DMS153 (cell line): ENCODE measurements at regions not wholly inside any gene's neighbourhood (a gene's known extent, or its start where the extent isn't known, plus 50 kb on each side); places are given as distances from the start of the nearest gene placed in this dataset.
A peak's percentile ranks its signal among the peaks of the same experiment; 100 is the strongest.

ENCODE experiments used
- DNase-seq: peaks from one replicate; lab custom pipeline; 2025; lab: John Stamatoyannopoulos, UW

- DNase-seq = no peak
Measured at GRCh38 chr11:79783833-79784232, 343.0 kb upstream of the TENM4 start.

GRCh38 chr11:79768343-79768742 lies 327.5 kb upstream of the TENM4 start:
- DNase-seq = no peak

DNA sequence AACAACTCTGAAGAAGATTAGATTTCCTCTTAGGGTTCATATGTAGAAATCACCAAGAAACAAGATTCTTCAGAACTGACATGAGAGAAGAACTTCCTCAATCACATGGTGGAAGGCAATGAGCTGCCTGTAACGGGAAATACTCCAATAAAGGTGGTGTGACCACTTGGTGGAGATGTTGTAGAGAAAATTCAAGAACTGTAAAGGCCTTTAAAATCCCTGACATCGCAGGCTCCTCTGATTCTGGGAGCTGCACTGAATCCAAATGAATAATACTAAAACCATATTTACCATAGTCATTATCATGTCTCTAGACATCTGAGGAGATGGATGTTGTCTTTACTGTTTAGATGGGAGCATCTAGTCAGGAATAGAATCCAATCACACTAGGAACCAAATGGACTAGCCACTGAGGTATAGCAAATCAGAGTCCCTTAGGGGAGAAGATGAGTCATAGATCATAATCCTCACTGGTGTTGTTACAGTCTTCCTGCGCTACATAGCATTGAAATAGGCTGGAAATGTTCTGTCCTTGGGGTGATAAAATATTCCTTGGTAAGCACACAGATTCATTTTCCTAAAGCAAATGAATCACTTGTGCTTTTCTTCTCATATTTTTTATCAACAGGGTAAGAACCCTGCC lies 321.6 kb upstream of the TENM4 start:
- no peak for DNase-seq

DNA sequence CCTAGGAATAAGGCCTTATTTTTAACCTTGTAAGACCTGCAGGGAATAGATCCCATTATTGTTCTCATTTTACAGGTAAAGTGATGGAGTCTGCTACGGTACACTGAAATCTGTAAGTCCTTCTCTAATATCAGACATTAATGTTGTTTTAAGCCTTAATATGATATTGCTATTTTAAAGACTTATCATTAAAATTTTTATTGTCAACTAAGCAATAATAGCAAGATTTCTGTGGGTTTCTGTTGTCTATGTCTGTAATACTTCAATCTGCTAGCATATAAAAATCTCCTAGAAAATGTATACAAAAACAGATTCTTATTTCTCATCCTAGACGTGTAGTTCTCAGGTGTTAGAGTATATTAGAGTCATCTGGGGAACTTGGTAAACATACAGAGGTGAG lies 317.5 kb upstream of the TENM4 start:
- DNase-seq = no peak

DNA sequence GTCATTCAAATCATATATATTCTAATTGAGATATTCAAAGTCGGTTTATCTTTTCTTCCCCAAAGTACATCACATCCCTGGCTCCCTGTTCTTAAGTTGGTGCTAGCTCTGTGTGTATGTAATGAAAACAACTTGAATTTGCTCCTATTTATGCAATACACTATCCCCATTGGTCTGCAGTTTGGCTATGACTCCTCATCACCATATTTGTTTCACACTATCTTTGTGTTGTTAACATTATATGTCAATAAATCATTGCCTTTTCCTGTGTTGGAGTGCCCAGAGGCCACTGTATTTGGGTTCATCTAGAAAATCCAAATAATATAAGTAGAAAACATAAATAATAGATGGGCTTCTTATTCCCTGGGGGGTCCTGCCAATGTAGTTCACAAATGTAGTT lies 306.6 kb upstream of the TENM4 start:
- DNase-seq = no peak

DNA sequence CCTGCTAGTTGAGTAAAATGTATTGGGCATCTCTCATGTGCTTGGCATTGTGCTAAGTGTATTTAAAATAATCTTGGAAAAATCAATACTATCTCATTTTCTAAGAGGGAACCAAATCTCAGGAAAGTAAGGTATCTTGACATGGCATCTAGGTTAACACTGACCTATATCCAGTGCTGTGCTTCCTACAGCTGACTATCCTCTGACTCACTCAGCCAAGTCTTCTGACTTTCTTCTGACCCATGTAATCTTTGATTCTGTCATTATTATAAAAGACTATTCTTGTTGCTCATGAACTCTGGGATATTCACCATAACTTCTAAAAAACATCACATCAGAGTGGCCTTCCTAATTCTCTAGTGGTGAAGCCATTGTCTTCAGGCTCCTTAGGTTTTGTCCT lies 304.1 kb upstream of the TENM4 start:
- no peak for DNase-seq

- DNase-seq = no peak
Measured at GRCh38 chr11:79742176-79742575, 301.3 kb upstream of the TENM4 start.

- DNase-seq = no peak
Measured at GRCh38 chr11:79739591-79739990, 298.8 kb upstream of the TENM4 start.

- no peak for DNase-seq
Measured at GRCh38 chr11:79727221-79727620, 286.4 kb upstream of the TENM4 start.

DNA sequence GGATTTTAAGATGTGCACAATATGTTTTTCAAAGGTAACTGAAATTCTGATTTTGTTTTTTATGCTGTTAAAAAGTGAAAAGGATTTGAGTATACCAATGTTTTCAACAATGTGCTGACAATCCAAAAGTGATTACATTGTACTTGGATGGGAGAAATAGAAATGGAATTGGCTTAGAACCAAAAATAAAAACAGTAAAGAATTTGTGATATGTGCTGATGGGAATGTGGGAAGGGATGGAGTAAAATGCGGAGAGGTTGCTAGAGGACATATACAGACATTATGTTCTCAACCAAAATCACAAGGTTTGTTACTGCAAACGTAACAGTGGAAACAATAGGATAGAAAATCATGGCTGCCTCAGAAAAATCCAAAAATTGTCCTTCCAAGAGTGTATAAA lies 279.3 kb upstream of the TENM4 start:
- DNase-seq = no peak

- DNase-seq = peak; percentile 41
Measured at GRCh38 chr11:79708319-79708932, 267.6 kb upstream of the TENM4 start.

DNA sequence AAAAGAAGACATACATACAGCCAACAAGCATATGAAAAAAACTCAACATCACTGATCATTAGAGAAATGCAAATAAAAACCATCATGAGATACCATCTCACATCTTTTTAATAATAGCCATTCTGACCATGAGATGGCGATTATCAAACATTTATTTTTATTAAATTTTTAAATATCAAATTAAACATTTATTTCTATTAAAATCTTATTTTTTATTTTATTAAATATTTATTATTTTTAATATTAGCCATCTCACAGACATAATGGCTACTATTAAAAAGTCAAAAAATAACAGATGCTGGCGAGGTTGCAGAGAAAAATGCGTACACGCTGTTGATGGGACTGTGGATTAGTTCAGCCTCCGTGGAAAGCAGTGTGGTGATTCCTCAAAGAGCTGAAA lies 264.8 kb upstream of the TENM4 start:
- no peak for DNase-seq

GRCh38 chr11:79702303-79702702 lies 261.5 kb upstream of the TENM4 start:
- no peak for DNase-seq

DNA sequence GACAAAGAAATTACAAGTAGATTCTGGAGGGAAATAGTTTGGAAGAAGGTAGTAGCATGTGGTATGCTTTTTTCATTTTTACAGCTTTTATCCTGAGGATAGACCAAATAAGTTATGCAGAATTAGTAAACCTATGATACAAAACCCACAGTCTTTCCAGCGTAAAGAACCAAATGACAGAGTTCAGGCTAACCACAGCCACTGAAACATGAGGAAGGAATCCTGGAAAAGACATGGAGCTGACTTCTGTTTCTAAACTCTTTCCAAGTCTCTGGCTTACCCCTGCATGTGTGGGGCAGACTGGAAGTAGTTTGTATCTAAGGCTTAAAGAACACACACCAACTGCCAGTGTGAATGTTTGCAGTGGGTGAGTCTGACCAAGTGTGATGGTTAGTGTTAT lies 258.4 kb upstream of the TENM4 start:
- no peak for DNase-seq

- no peak for DNase-seq
Measured at GRCh38 chr11:79697905-79698304, 257.1 kb upstream of the TENM4 start.

DNA sequence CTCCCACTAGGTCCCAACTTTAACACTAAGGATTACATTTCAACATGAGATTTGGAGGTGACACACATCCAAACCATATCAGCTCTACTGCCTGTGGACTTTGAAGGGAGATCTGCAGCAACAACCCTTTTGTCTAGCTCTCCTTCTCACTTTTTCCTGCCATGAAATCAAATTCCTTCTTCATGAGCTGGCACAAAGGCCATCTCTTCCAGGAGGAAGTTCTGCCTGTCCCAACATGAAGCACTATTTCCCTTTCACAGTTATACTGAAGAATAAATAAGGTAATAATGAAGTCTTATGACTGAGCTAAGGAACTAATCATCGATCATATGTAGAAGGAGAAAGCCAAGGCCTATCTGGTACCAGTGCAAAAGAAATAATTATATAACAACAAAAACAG lies 253.5 kb upstream of the TENM4 start:
- DNase-seq = no peak

GRCh38 chr11:79691445-79691844 lies 250.6 kb upstream of the TENM4 start:
- DNase-seq = no peak

- DNase-seq = no peak
Measured at GRCh38 chr11:79686703-79687419, 246.0 kb upstream of the TENM4 start.

DNA sequence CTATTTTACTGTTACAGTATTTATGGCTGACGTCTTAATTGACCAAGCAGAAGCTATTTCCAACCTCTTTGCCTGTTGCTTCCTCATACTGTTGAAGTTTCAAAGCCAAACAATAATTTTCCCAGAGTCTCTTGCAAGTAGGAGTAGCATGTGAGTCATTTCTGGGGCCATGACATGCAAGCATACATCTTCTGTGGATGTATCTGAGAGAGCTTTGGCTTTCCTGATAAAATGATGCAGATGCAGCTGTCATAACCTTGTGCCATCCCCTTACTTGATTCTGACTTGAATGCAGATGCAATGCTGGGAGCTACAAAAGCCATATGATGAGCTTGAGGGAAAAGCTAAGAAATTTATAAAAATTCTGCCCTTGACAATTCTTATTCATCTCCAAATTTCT lies 243.1 kb upstream of the TENM4 start:
- DNase-seq = no peak

DNA sequence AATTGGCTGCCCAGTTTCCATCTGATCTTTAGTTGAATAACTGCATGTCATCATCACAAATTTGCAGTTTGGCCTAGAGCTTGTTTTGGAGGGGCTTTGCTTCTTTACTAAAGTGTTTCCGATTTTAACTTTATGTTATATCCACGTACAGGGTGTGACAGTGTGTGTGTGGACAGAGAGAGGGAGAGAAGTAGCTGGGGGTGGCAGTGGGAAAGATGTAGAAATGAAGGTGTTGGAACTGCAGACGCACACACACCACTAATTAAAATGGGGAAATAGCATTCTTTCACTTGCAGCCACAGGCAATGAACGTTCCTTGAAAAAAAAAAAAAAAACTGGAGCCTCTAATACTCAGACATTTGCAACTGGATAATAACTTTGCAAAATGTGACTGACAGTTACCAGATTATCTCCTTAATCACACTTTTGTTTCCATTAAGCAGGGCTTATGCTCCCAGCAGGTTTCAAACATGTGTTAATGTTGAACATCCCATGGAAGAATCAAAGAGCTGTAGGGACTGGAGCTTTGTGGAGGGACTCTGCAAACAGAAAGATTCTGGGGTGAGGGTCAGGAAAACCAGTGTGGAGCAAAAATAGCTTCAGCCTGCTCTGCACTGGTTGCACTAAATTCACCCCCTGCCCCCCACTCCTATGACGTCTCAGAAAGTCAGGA lies 238.1 kb upstream of the TENM4 start:
- DNase-seq = no peak

- no peak for DNase-seq
Measured at GRCh38 chr11:79676396-79676795, 235.6 kb upstream of the TENM4 start.

- no peak for DNase-seq
Measured at GRCh38 chr11:79675081-79675480, 234.3 kb upstream of the TENM4 start.

- DNase-seq = no peak
Measured at GRCh38 chr11:79672786-79673185, 232.0 kb upstream of the TENM4 start.
